ENCODE measurements at regions not wholly inside any gene's neighbourhood (a gene's known extent, or its start where the extent isn't known, plus 50 kb on each side); places are given as distances from the start of the nearest gene placed in this dataset.

- H3K4me3 ChIP-seq (ENCODE audit: low read depth, low read length): no peak overlapping the region
- DNase-seq (ENCODE audit: low read depth): no peak
- TF ChIP-seq CTCF (IDR thresholded peaks at IDR 0.05; ENCODE audit: insufficient read depth, low read depth, low read length, missing control alignments): no peak
These were observed 119.7 kb upstream of the ZRANB2 start for GRCh38 chr1:71200503-71200902.

- no peak for TF ChIP-seq CTCF (IDR thresholded peaks at IDR 0.05; ENCODE audit: insufficient read depth, low read depth, low read length, missing control alignments)
- H3K4me3 ChIP-seq (ENCODE audit: low read depth, low read length): no peak overlapping the region
- no peak for DNase-seq (ENCODE audit: low read depth)
These were observed 115.8 kb upstream of the ZRANB2 start for GRCh38 chr1:71196685-71197084.

- H3K4me3 ChIP-seq (ENCODE audit: low read depth, low read length): no peak overlapping the region
- TF ChIP-seq CTCF (IDR thresholded peaks at IDR 0.05; ENCODE audit: insufficient read depth, low read depth, low read length, missing control alignments): no peak
- DNase-seq (ENCODE audit: low read depth): no peak
These were observed 112.3 kb upstream of the ZRANB2 start for GRCh38 chr1:71193153-71193552.

GRCh38 chr1:71191520-71191919 is 110.7 kb upstream of the ZRANB2 start:
- TF ChIP-seq CTCF (IDR thresholded peaks at IDR 0.05; ENCODE audit: insufficient read depth, low read depth, low read length, missing control alignments): no peak
- H3K4me3 ChIP-seq (ENCODE audit: low read depth, low read length): no peak overlapping the region
- no peak for DNase-seq (ENCODE audit: low read depth)

GRCh38 chr1:71190843-71191242 is 110.0 kb upstream of the ZRANB2 start:
- H3K4me3 ChIP-seq (ENCODE audit: low read depth, low read length): no peak overlapping the region
- TF ChIP-seq CTCF (IDR thresholded peaks at IDR 0.05; ENCODE audit: insufficient read depth, low read depth, low read length, missing control alignments): no peak
- DNase-seq (ENCODE audit: low read depth): no peak

- no peak overlapping the region for H3K4me3 ChIP-seq (ENCODE audit: low read depth, low read length)
- no peak for DNase-seq (ENCODE audit: low read depth)
- TF ChIP-seq CTCF (IDR thresholded peaks at IDR 0.05; ENCODE audit: insufficient read depth, low read depth, low read length, missing control alignments): no peak
These were observed 103.6 kb upstream of the ZRANB2 start for GRCh38 chr1:71184410-71184809.

- DNase-seq (ENCODE audit: low read depth): no peak
- no peak for TF ChIP-seq CTCF (IDR thresholded peaks at IDR 0.05; ENCODE audit: insufficient read depth, low read depth, low read length, missing control alignments)
- H3K4me3 ChIP-seq (ENCODE audit: low read depth, low read length): no peak overlapping the region
These were observed 99.2 kb upstream of the ZRANB2 start for GRCh38 chr1:71179997-71180396.
